HepG2 (cell line): ENCODE measurements at regions not wholly inside any gene's neighbourhood (a gene's known extent, or its start where the extent isn't known, plus 50 kb on each side); places are given as distances from the start of the nearest gene placed in this dataset.

Experiments
- ATAC-seq: fragments of 200-7000 bp; cut with Tn5 transposase; 3 replicates; pipeline ENCODE4 v1.9.1; 2020; ENCODE audit warnings: mild to moderate bottlenecking, moderate library complexity
- BruUV-seq: library from RNA; stranded (reverse); fragments of 400-500 nt; replicated peaks from 2 replicates; lab custom pipeline; 2021; lab: Mats Ljungman, UMichigan
- CTCF ChIA-PET: fragments of 300-600 bp; formaldehyde crosslinking; extraction: SDS; loops from one replicate; lab custom pipeline; 2021; ENCODE audit warnings: low total read pairs, inconsistent platforms, low intra/inter-chr PET ratio; lab: Yijun Ruan, JAX
- POLR2A ChIA-PET: fragments of 350-600 bp; sonication (Branson Sonifier 250); formaldehyde crosslinking; loops from one replicate; lab custom pipeline; 2020; ENCODE audit warnings: antibody characterized with exemption, inconsistent platforms; lab: Yijun Ruan, JAX
- DNase-seq: peaks from one replicate; pipeline ENCODE4 v3.0.0-alpha.2; 2015; ENCODE audit warnings: low spot score
- FAIRE-seq: peaks from 3 replicates; lab custom pipeline; 2011; peaks lifted over from hg19 to GRCh38; lab: Jason Lieb, UNC
- H2AFZ ChIP-seq: one replicate; pipeline ENCODE4 v1.6.1; 2011; ENCODE audit warnings: low read length, inconsistent platforms
- H3K27ac ChIP-seq: fragments of 300-600 bp; 3 replicates; pipeline ENCODE4 v1.8.0; 2011; ENCODE audit warnings: mixed run types, mild to moderate bottlenecking, mixed read lengths, low read length, inconsistent platforms; ENCODE audit not compliant: insufficient read depth; ENCODE audit errors: extremely low read length
- H3K27me3 ChIP-seq, 2 experiments: fragments of 200-600 bp in 1 of 2; 2 replicates in 1 of 2; 3 replicates in 1 of 2; pipeline versions ENCODE4 v1.6.0 to v1.8.0; 2011; ENCODE audit warnings: low read length in 2 of 2, mild to moderate bottlenecking in 2 of 2, moderate library complexity in 2 of 2, inconsistent platforms in 1 of 2; ENCODE audit not compliant: insufficient read depth in 2 of 2, control insufficient read depth in 1 of 2
- H3K36me3 ChIP-seq, 2 experiments: fragments of 200-600 bp in 1 of 2; replicated peaks in 1 of 2; 2 replicates in 1 of 2; 3 replicates in 1 of 2; pipeline versions ENCODE4 v1.5.1 to v1.8.0; 2011; ENCODE audit warnings: low read length in 2 of 2, inconsistent platforms in 1 of 2; ENCODE audit not compliant: insufficient read depth in 2 of 2, control insufficient read depth in 1 of 2
- H3K4me1 ChIP-seq: 2 replicates; pipeline ENCODE4 v1.5.1; 2012; ENCODE audit warnings: low read length, inconsistent platforms; ENCODE audit not compliant: insufficient read depth
- H3K4me2 ChIP-seq: 2 replicates; pipeline ENCODE4 v1.6.0; 2011; ENCODE audit warnings: low read depth, low read length, inconsistent platforms
- H3K4me3 ChIP-seq, 3 experiments: fragments of 200-600 bp in 1 of 3; sonication (generic), shearing (Covaris generic) in 1 of 3; replicated peaks in 1 of 3; 2 replicates each; pipeline ENCODE4 v1.5.1; 2011 to 2016; ENCODE audit warnings: low read length in 3 of 3, inconsistent platforms in 2 of 3, low read depth in 2 of 3, mild to moderate bottlenecking in 2 of 3, control low read depth in 1 of 3, mixed read lengths in 1 of 3; ENCODE audit not compliant: insufficient read depth in 1 of 3
- H3K79me2 ChIP-seq: one replicate; pipeline ENCODE4 v1.6.1; 2011; ENCODE audit warnings: low read length, inconsistent platforms; ENCODE audit not compliant: insufficient read depth
- H3K9ac ChIP-seq: 2 replicates; pipeline ENCODE4 v1.6.0; 2011; ENCODE audit warnings: mild to moderate bottlenecking, low read depth, low read length, inconsistent platforms; ENCODE audit not compliant: insufficient read depth
- H3K9me3 ChIP-seq: 2 replicates; pipeline ENCODE4 v1.5.1; 2012; ENCODE audit warnings: mild to moderate bottlenecking, low read length
- H4K20me1 ChIP-seq: 2 replicates; pipeline ENCODE4 v1.6.0; 2011; ENCODE audit warnings: inconsistent platforms, mild to moderate bottlenecking, low read length, moderate library complexity; ENCODE audit not compliant: insufficient read depth
- ARNTL ChIP-seq: sonication (generic); formaldehyde crosslinking; IDR thresholded peaks from 2 replicates; pipeline ENCODE4 v1.4.0; 2020; ENCODE audit warnings: mild to moderate bottlenecking, missing genetic modification reagents
- CCAR2 ChIP-seq: fragments of 200-400 bp; formaldehyde crosslinking; optimal IDR thresholded peaks from 2 replicates; pipeline ENCODE3; 2018; ENCODE audit warnings: low read depth, mild to moderate bottlenecking, low read length, moderate library complexity
- JUN ChIP-seq: sonication (generic); formaldehyde crosslinking; IDR thresholded peaks from 2 replicates; pipeline ENCODE4 v1.4.0; 2020; ENCODE audit warnings: mild to moderate bottlenecking, missing genetic modification reagents
- KDM4B ChIP-seq: sonication (generic); formaldehyde crosslinking; IDR thresholded peaks from 2 replicates; pipeline ENCODE4 v1.4.0; 2020; ENCODE audit warnings: missing genetic modification reagents
- KLF16 ChIP-seq, 2 experiments: sonication (generic) in 1 of 2; formaldehyde crosslinking in 1 of 2; IDR thresholded peaks; 2 replicates each; pipeline versions ENCODE4 v1.6.1 to v1.8.0; 2016 to 2023; ENCODE audit warnings: missing genetic modification reagents in 2 of 2, missing compliant biosample characterization in 1 of 2
- NPAS2 ChIP-seq: sonication (generic); formaldehyde crosslinking; IDR thresholded peaks from 2 replicates; pipeline ENCODE4 v1.8.0; 2022; ENCODE audit warnings: mild to moderate bottlenecking, missing genetic modification reagents, borderline replicate concordance
- PHB2 ChIP-seq: fragments of 450-650 bp; IDR thresholded peaks from 2 replicates; pipeline ENCODE4 v1.6.1; 2018; ENCODE audit not compliant: partially characterized antibody
- TAF15 ChIP-seq: fragments of 200-400 bp; formaldehyde crosslinking; IDR thresholded peaks from one replicate; pipeline ENCODE4 v1.6.1; 2018; ENCODE audit warnings: mild to moderate bottlenecking, low read depth, low read length; ENCODE audit not compliant: poor library complexity, severe bottlenecking
- ZNF432 ChIP-seq: sonication (generic); formaldehyde crosslinking; IDR thresholded peaks from 2 replicates; pipeline ENCODE4 v1.5.0; 2020; ENCODE audit warnings: missing genetic modification reagents, mild to moderate bottlenecking, borderline replicate concordance
- ZNF446 ChIP-seq: sonication (generic); formaldehyde crosslinking; IDR thresholded peaks from 2 replicates; pipeline ENCODE4 v1.5.0; 2020; ENCODE audit warnings: mild to moderate bottlenecking, missing genetic modification reagents
- ZNF501 ChIP-seq: sonication (generic); formaldehyde crosslinking; IDR thresholded peaks from 2 replicates; pipeline ENCODE4 v1.5.1; 2020; ENCODE audit warnings: mild to moderate bottlenecking, moderate library complexity, missing genetic modification reagents
- ZNF543 ChIP-seq: sonication (generic); formaldehyde crosslinking; IDR thresholded peaks from 2 replicates; pipeline ENCODE4 v1.4.0; 2020; ENCODE audit warnings: mild to moderate bottlenecking, missing genetic modification reagents
- ZNF652 ChIP-seq: IDR thresholded peaks from 2 replicates; pipeline ENCODE4 v1.6.1; 2016; ENCODE audit warnings: low read depth, borderline replicate concordance
- WGBS: methylation state at CpG from one replicate; pipeline ENCODE4 v1.1.6; 2017; ENCODE audit warnings: low lambda C conversion rate; 5-methylcytosine and 5-hydroxymethylcytosine counted together
- in situ Hi-C: cut with HindIII; loops from 2 replicates; pipeline ENCODE4 v1.10.0; 2017; ENCODE audit warnings: low pct_unique_long_range_greater_than_20kb; ENCODE audit not compliant: extremely low pct_ligation_motif_present
- intact Hi-C: fragments of 100-400 bp; cut with micrococcal nuclease; formaldehyde crosslinking; loops from one replicate; pipeline ENCODE4 v1.10.0; 2022; ENCODE audit not compliant: unreplicated experiment
- TF ChIP-seq, protein P1 (sequence below): sonication (generic); formaldehyde crosslinking; IDR thresholded peaks from 2 replicates; pipeline ENCODE4 v1.5.0; 2020; ENCODE audit warnings: missing genetic modification reagents, mild to moderate bottlenecking, borderline replicate concordance
- TF ChIP-seq, protein P2 (sequence below): sonication (generic); formaldehyde crosslinking; IDR thresholded peaks from 2 replicates; pipeline ENCODE4 v1.4.0; 2020; ENCODE audit warnings: mild to moderate bottlenecking, missing genetic modification reagents

DNA sequence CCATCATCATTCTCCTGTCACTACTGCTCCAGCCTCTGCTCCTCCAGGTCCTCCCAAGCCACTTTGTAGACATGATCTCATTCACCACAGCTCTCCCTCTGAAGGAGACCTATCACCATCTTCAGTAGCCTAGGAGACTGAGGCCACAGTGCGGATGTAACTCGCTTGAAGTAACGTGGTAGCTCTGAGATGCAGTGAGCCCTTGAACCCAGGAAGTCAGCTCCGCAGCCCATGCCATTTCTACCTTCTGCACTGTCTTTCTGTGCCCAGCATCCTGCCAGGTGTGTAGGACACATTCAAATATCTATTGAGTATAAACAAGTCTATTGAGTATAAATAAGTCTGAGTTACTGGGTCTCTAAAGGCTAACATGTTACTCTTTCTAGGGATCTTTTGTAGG is 164.4 kb downstream of the CDH26 start:
- ChIA-PET POLR2A (no interaction called here), CTCF (no interaction called here)
- TF ChIP-seq, protein P1, sequence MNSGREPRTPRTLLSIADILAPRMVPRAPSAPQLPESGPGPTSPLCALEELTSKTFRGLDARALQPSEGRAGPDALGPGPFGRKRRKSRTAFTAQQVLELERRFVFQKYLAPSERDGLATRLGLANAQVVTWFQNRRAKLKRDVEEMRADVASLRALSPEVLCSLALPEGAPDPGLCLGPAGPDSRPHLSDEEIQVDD (CRISPR knock-in tag), result no peak
- TF ChIP-seq PHB2, result no peak
- TF ChIP-seq ZNF543 (CRISPR knock-in tag), result no peak
- TF ChIP-seq KLF16 (CRISPR knock-in tag; IDR thresholded peaks at IDR 0.05), result no peak
- no peak for TF ChIP-seq NPAS2 (CRISPR knock-in tag)
- no peak for TF ChIP-seq ZNF501 (CRISPR knock-in tag)
- no peak for TF ChIP-seq CCAR2
- TF ChIP-seq JUN (CRISPR knock-in tag), result no peak
- TF ChIP-seq TAF15, result no peak
- no peak for TF ChIP-seq ZNF432 (CRISPR knock-in tag)
- no peak for TF ChIP-seq ZNF652 (CRISPR knock-in tag)
- no peak for TF ChIP-seq ZNF446
- TF ChIP-seq ARNTL (CRISPR knock-in tag), result no peak
- no peak for TF ChIP-seq KDM4B
- TF ChIP-seq, protein P2, sequence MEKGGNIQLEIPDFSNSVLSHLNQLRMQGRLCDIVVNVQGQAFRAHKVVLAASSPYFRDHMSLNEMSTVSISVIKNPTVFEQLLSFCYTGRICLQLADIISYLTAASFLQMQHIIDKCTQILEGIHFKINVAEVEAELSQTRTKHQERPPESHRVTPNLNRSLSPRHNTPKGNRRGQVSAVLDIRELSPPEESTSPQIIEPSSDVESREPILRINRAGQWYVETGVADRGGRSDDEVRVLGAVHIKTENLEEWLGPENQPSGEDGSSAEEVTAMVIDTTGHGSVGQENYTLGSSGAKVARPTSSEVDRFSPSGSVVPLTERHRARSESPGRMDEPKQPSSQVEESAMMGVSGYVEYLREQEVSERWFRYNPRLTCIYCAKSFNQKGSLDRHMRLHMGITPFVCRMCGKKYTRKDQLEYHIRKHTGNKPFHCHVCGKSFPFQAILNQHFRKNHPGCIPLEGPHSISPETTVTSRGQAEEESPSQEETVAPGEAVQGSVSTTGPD (CRISPR knock-in tag), result no peak
- no peak overlapping the region for H3K27ac ChIP-seq
- no peak overlapping the region for H3K4me2 ChIP-seq
- H3K79me2 ChIP-seq, result no peaks in the 10 kb centered on the region
- H3K36me3 ChIP-seq, result no peaks in the 10 kb centered on the region
- no peak overlapping the region for H3K9ac ChIP-seq
- H3K4me3 ChIP-seq, result no peak overlapping the region
- H3K27me3 ChIP-seq, result peaks cover 0 to 4% of the 10 kb centered on the region in 2 experiments; a peak in 2 of 5 replicates
- FAIRE-seq, result no peak
- H3K9me3 ChIP-seq, result 0 out of 2 replicates have a peak, but pooled peaks cover 4% of the 10 kb centered on the region
- DNase-seq, result no peak
- no TSS peak for BruUV-seq
- no peaks in the 10 kb centered on the region for H4K20me1 ChIP-seq
- in situ Hi-C loops (no loop called here), intact Hi-C loops (no loop called here)
- H2AFZ ChIP-seq, result no peak overlapping the region
- H3K4me1 ChIP-seq, result peaks cover 9% of the 10 kb centered on the region
- ATAC-seq, result no peak
- 39% methylated on average over 4 of the region's 4 CpGs for WGBS
